Gastroesophageal sphincter (tissue), 3 donors: ENCODE measurements at regions not wholly inside any gene's neighbourhood (a gene's known extent, or its start where the extent isn't known, plus 50 kb on each side); places are given as distances from the start of the nearest gene placed in this dataset.

Experiments used
- POLR2AphosphoS5 ChIP-seq: sonication (generic); formaldehyde crosslinking; IDR thresholded peaks from one replicate; pipeline ENCODE4 v1.6.1; 2017; ENCODE audit warnings: antibody characterized with exemption
- TF ChIP-seq, protein P1 (sequence below), 4 experiments: fragments of 200-600 bp in 2 of 4; fragments of 450-650 bp in 2 of 4; sonication (generic) in 1 of 4; IDR thresholded peaks; one replicate each; pipeline ENCODE4 v1.5.1; 2017 to 2019; ENCODE audit warnings: antibody characterized with exemption in 4 of 4, mild to moderate bottlenecking in 2 of 4, moderate library complexity in 2 of 4

- no peak for TF ChIP-seq POLR2AphosphoS5
- TF ChIP-seq, protein P1, sequence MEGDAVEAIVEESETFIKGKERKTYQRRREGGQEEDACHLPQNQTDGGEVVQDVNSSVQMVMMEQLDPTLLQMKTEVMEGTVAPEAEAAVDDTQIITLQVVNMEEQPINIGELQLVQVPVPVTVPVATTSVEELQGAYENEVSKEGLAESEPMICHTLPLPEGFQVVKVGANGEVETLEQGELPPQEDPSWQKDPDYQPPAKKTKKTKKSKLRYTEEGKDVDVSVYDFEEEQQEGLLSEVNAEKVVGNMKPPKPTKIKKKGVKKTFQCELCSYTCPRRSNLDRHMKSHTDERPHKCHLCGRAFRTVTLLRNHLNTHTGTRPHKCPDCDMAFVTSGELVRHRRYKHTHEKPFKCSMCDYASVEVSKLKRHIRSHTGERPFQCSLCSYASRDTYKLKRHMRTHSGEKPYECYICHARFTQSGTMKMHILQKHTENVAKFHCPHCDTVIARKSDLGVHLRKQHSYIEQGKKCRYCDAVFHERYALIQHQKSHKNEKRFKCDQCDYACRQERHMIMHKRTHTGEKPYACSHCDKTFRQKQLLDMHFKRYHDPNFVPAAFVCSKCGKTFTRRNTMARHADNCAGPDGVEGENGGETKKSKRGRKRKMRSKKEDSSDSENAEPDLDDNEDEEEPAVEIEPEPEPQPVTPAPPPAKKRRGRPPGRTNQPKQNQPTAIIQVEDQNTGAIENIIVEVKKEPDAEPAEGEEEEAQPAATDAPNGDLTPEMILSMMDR (IDR thresholded peaks at IDR 0.05), result no peak
Measured at GRCh38 chr20:25989196-25989595, 292.5 kb upstream of the ZNF337 start.
